CD1c-positive myeloid dendritic cell (primary cell): ENCODE measurements at regions not wholly inside any gene's neighbourhood (a gene's known extent, or its start where the extent isn't known, plus 50 kb on each side); places are given as distances from the start of the nearest gene placed in this dataset.
A peak's percentile ranks its signal among the peaks of the same experiment; 100 is the strongest.

Experiments used
- DNase-seq: peaks from one replicate; pipeline ENCODE4 v3.0.0-alpha.2; 2016; ENCODE audit errors: extremely low spot score

GRCh38 chr9:27625751-27626150 lies 52.5 kb upstream of the C9orf72 start:
- no peak for DNase-seq

- DNase-seq: no peak
These were observed 53.2 kb upstream of the C9orf72 start for GRCh38 chr9:27626244-27627187.

GRCh38 chr9:27627188-27627564 lies 53.9 kb upstream of the C9orf72 start:
- no peak for DNase-seq

GRCh38 chr9:27628311-27628710 lies 55.0 kb upstream of the C9orf72 start:
- peak; percentile 47 for DNase-seq

GRCh38 chr9:27629425-27629824 lies 56.1 kb upstream of the C9orf72 start:
- DNase-seq: no peak

GRCh38 chr9:27632254-27632653 lies 59.0 kb upstream of the C9orf72 start:
- DNase-seq: no peak

- DNase-seq: peak; percentile 69
These were observed 60.5 kb upstream of the C9orf72 start for GRCh38 chr9:27633764-27634163.

- DNase-seq: peak; percentile 84
These were observed 61.6 kb upstream of the C9orf72 start for GRCh38 chr9:27634879-27635278.

GRCh38 chr9:27638716-27639115 lies 65.4 kb upstream of the C9orf72 start:
- DNase-seq: no peak

GRCh38 chr9:27645161-27645840 lies 72.0 kb upstream of the C9orf72 start:
- no peak for DNase-seq

- no peak for DNase-seq
These were observed 80.0 kb upstream of the C9orf72 start for GRCh38 chr9:27653246-27653645.

GRCh38 chr9:27653957-27654356 lies 80.7 kb upstream of the C9orf72 start:
- DNase-seq: no peak

- DNase-seq: no peak
These were observed 81.5 kb upstream of the C9orf72 start for GRCh38 chr9:27654629-27655285.

- peak; percentile 47 for DNase-seq
These were observed 82.2 kb upstream of the C9orf72 start for GRCh38 chr9:27655441-27655840.

- no peak for DNase-seq
These were observed 85.7 kb upstream of the C9orf72 start for GRCh38 chr9:27659001-27659400.

- DNase-seq: no peak
These were observed 86.3 kb upstream of the C9orf72 start for GRCh38 chr9:27659571-27659970.

GRCh38 chr9:27660148-27660547 lies 86.9 kb upstream of the C9orf72 start:
- no peak for DNase-seq

GRCh38 chr9:27663526-27663925 lies 90.2 kb upstream of the C9orf72 start:
- DNase-seq: no peak

GRCh38 chr9:27664121-27664779 lies 91.0 kb upstream of the C9orf72 start:
- no peak for DNase-seq

GRCh38 chr9:27665136-27665535 lies 91.9 kb upstream of the C9orf72 start:
- no peak for DNase-seq

- no peak for DNase-seq
These were observed 95.0 kb upstream of the C9orf72 start for GRCh38 chr9:27668280-27668679.

- no peak for DNase-seq
These were observed 98.4 kb upstream of the C9orf72 start for GRCh38 chr9:27671636-27672035.
